ENCODE measurements at regions not wholly inside any gene's neighbourhood (a gene's known extent, or its start where the extent isn't known, plus 50 kb on each side); places are given as distances from the start of the nearest gene placed in this dataset.

DNA sequence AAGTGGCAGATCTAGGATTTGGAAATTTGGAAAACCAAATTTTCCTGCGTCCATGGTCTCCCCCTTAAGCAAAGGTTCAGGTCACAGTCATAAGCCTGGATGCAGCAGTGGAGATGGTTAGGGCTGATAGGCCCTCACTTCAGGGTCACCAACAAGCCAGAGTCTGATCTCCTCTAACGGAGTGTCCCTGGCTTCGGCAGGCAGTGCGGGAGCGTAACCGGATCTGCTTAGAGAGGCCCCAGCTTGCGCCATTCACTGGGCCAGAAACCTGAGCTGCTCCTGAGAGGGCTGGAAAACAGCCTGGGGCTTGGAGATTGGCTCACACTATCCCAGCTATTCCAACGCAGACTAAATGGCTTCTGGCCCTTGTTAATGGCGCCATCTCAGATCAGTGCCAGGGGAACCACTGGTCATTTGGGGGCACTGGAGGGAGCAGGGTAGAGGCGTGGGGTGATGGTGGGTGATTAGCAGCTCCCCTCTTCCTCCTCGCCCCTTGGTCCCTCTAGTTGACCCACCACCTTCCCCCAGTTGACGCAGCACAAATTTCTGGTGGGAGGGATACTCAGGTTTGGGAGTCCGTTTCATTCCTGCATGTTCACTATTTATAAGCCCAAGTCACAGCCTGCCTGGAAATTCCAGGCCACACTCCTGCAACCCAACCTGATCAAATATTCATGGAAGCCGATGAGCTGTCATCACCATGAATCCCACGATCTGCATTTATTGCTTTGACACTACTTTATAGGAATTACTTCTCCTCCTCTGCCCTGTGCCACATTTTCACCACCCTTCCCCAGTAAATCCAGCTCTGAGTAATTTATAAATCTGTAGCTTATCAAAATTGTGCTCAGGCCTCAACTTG is 134.6 kb upstream of the CPEB4 start:
- peak; percentile 9 for DNase-seq (ENCODE audit: low read depth, low spot score)

DNA sequence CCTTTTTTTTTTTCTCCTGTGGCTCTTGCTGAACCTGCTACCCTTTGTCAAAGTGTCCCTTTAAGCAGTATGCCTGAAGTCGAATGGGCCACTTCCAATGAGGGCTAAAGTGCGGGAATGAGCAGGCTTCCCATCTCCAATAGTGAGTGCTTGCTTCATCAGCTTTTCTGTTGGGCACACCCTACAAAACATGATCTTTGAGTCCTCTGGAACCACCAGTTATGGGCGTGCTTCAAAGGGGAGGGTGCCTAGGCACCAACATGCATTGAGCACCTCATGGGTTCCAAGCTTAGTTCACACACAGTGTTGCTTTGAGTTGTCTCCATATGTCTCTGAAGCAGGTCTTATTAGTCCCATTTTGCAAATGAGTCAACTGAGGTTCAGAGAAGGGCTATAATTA is 132.8 kb upstream of the CPEB4 start:
- no peak for DNase-seq (ENCODE audit: low read depth, low spot score)
- no peak overlapping the region for H3K4me3 ChIP-seq (ENCODE audit: low read depth, low read length)
- TF ChIP-seq, protein P1, sequence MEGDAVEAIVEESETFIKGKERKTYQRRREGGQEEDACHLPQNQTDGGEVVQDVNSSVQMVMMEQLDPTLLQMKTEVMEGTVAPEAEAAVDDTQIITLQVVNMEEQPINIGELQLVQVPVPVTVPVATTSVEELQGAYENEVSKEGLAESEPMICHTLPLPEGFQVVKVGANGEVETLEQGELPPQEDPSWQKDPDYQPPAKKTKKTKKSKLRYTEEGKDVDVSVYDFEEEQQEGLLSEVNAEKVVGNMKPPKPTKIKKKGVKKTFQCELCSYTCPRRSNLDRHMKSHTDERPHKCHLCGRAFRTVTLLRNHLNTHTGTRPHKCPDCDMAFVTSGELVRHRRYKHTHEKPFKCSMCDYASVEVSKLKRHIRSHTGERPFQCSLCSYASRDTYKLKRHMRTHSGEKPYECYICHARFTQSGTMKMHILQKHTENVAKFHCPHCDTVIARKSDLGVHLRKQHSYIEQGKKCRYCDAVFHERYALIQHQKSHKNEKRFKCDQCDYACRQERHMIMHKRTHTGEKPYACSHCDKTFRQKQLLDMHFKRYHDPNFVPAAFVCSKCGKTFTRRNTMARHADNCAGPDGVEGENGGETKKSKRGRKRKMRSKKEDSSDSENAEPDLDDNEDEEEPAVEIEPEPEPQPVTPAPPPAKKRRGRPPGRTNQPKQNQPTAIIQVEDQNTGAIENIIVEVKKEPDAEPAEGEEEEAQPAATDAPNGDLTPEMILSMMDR (IDR thresholded peaks at IDR 0.05; ENCODE audit: insufficient read depth, low read length, missing control alignments) = no peak
- ChIA-PET POLR2A (no interaction called here), CTCF (no interaction called here)

More for the DNA sequence above, 134.6 kb upstream of the CPEB4 start:
- no peak overlapping the region for H3K4me3 ChIP-seq (ENCODE audit: low read depth, low read length)
- ChIA-PET POLR2A (no interaction called here), CTCF (interaction anchor here (1.4 to 1.5 kb wide), 2 partner anchors 11 to 220 kb away, joined by 3 to 4 read pairs; no protein-coding TSS in a partner anchor)
- TF ChIP-seq, protein P1 (IDR thresholded peaks at IDR 0.05; ENCODE audit: insufficient read depth, low read length, missing control alignments) = no peak

DNA sequence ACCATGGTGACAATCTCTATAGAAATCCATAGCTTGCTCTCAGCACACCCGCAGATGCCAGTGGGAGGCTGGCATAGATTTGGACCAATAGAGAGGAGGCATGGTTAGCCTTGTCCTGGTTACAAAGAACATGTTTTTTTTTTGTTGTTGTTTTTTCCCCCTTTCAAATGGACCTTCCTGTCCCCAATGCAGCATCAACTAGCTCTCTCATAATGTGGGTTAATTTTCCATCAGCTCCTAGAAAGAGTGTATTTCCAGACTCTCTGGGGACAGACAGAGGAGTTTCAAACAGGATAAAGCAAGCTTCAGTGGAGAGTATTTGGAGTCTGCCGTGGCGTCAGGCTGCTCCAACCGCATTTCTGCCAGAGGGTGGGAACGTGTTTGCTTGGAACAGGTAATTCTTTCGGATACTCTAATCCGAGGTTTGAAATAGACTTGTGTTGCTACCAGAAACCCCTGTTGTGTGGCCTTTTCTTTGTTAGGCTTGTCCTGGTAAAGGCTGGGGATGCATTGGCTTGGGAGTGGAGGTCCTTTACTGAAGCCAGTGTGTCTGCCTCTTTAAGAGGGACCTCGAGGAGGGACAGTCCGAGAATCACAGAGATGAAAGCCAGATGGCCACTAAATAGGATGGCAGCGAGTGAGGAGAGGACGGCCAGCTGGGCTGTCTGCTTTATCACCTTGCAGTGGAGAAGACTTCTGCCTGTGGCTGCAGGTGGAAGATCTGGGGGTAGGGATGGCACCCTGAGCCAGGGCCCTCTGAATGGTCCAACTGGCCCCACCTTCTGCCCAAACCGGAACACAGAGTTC is 130.5 kb upstream of the CPEB4 start:
- ChIA-PET POLR2A (no interaction called here), CTCF (interaction anchor here (1.4 kb wide), 1 partner anchor 23 kb away, joined by 3 read pairs; no protein-coding TSS in a partner anchor)
- no peak for DNase-seq (ENCODE audit: low read depth, low spot score)
- TF ChIP-seq, protein P1 (IDR thresholded peaks at IDR 0.05; ENCODE audit: insufficient read depth, low read length, missing control alignments) = no peak
- no peak overlapping the region for H3K4me3 ChIP-seq (ENCODE audit: low read depth, low read length)

DNA sequence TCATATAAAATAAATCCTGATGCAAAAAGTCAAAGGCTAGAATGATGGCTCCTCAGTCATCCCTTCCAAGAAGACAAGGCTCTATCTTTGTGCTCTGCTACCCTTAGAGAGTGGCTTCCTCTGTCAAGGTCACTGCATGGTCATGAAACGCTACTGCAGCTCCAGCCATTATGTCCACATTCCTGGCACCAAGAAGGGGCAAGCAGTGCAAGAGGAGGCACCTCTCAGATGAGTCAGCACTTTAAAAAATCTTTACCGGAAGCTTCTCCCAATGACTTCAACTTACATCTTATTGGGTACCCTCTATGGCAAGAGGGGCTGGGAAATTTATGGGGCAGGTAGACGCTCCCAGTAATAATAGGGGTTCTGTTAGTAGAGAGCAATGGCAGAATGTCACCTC is 129.5 kb upstream of the CPEB4 start:
- POLR2A ChIA-PET = no interaction called here
- CTCF ChIA-PET = interaction anchor here (1.4 kb wide), 1 partner anchor 22 kb away, joined by 3 read pairs; no protein-coding TSS in a partner anchor
- TF ChIP-seq, protein P1 (IDR thresholded peaks at IDR 0.05; ENCODE audit: insufficient read depth, low read length, missing control alignments) = no peak
- no peak overlapping the region for H3K4me3 ChIP-seq (ENCODE audit: low read depth, low read length)
- no peak for DNase-seq (ENCODE audit: low read depth, low spot score)

DNA sequence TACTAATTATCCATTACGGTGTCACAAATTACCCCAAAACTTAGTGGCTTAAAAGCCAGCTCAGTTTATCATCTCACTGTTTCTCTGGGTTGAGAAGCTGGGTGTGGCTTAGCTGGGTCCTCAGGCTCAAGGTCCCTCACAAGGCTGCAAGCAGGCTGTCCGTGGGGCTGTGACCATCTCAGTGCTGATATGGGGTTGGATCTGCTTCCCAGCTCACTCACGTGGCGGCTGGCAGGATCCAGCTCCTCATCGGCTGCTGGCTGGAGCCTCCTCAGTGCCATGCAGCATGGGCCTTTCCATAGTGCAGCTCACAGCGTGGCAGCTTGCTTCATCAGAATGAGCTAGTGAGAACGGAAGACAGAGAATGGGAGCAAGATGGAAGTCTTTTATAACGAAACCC is 128.5 kb upstream of the CPEB4 start:
- ChIA-PET CTCF (interaction anchor here (0.9 kb wide), 1 partner anchor 213 kb away, joined by 3 read pairs; no protein-coding TSS in a partner anchor), POLR2A (interaction anchor here (0.6 kb wide), 1 partner anchor 13 kb away, joined by 3 read pairs; no protein-coding TSS in a partner anchor)
- TF ChIP-seq, protein P1 (IDR thresholded peaks at IDR 0.05; ENCODE audit: insufficient read depth, low read length, missing control alignments) = no peak
- H3K4me3 ChIP-seq (ENCODE audit: low read depth, low read length) = no peak overlapping the region
- DNase-seq (ENCODE audit: low read depth, low spot score) = no peak
